GM12878 (cell line): ENCODE measurements at regions not wholly inside any gene's neighbourhood (a gene's known extent, or its start where the extent isn't known, plus 50 kb on each side); places are given as distances from the start of the nearest gene placed in this dataset.

Experiments
- ATAC-seq: fragments of 200-7000 bp; cut with Tn5 transposase; 3 replicates; pipeline ENCODE4 v1.9.1; 2020; ENCODE audit warnings: mild to moderate bottlenecking, moderate library complexity
- BruUV-seq: library from RNA; stranded (reverse); fragments of 400-500 nt; replicated peaks from 2 replicates; lab custom pipeline; 2021; lab: Mats Ljungman, UMichigan
- CTCF ChIA-PET: fragments of 300-600 bp; sonication (Branson Sonifier 250); formaldehyde crosslinking; extraction: SDS; loops from one replicate; lab custom pipeline; 2021; ENCODE audit warnings: inconsistent platforms; lab: Yijun Ruan, JAX
- POLR2A ChIA-PET: fragments of 350-600 bp; formaldehyde crosslinking; extraction: SDS; loops from one replicate; lab custom pipeline; 2021; ENCODE audit warnings: inconsistent platforms; lab: Charles Lee
- RAD21 ChIA-PET: fragments of 300-600 bp; sonication (Branson Sonifier 250); formaldehyde crosslinking; loops from one replicate; lab custom pipeline; 2023; ENCODE audit warnings: antibody characterized with exemption; ENCODE audit not compliant: unreplicated experiment; lab: Charles Lee
- SMC1A ChIA-PET: fragments of 300-600 bp; sonication (Branson Sonifier 250); formaldehyde crosslinking; loops from one replicate; lab custom pipeline; 2023; ENCODE audit not compliant: unreplicated experiment, uncharacterized antibody; lab: Charles Lee
- DNase-seq: peaks from one replicate; pipeline ENCODE4 v3.0.0-alpha.2; 2011; ENCODE audit warnings: low read depth, low spot score
- FAIRE-seq: peaks from 3 replicates; lab custom pipeline; 2011; peaks lifted over from hg19 to GRCh38; lab: Jason Lieb, UNC
- H2AFZ ChIP-seq: 2 replicates; pipeline ENCODE4 v1.6.0; 2011; ENCODE audit warnings: low read depth, low read length, control low read depth; ENCODE audit not compliant: control insufficient read depth
- H3K27ac ChIP-seq: 2 replicates; pipeline ENCODE4 v1.5.1; 2011; ENCODE audit warnings: control low read depth; ENCODE audit not compliant: control insufficient read depth, insufficient read depth
- H3K27me3 ChIP-seq, 2 experiments: replicated peaks in 1 of 2; 2 replicates each; pipeline versions ENCODE4 v1.6.0 to v1.6.1; 2011; ENCODE audit warnings: low read length in 1 of 2; ENCODE audit not compliant: control insufficient read depth in 2 of 2, insufficient read depth in 2 of 2
- H3K36me3 ChIP-seq, 2 experiments: 2 replicates each; pipeline ENCODE4 v1.5.1; 2011; ENCODE audit warnings: low read length in 1 of 2; ENCODE audit not compliant: control insufficient read depth in 2 of 2, insufficient read depth in 2 of 2
- H3K4me1 ChIP-seq: 2 replicates; pipeline ENCODE4 v1.6.1; 2011; ENCODE audit warnings: mild to moderate bottlenecking, low read length, moderate library complexity, mixed read lengths; ENCODE audit not compliant: control insufficient read depth, insufficient read depth
- H3K4me2 ChIP-seq: 2 replicates; pipeline ENCODE4 v1.6.0; 2011; ENCODE audit warnings: control low read depth; ENCODE audit not compliant: control insufficient read depth, insufficient read depth
- H3K4me3 ChIP-seq: fragments of 200-600 bp; sonication (generic); 2 replicates; pipeline ENCODE4 v1.5.1; 2016
- H3K79me2 ChIP-seq: 2 replicates; pipeline ENCODE4 v1.6.0; 2011; ENCODE audit warnings: low read length; ENCODE audit not compliant: control insufficient read depth, insufficient read depth
- H3K9ac ChIP-seq: 2 replicates; pipeline ENCODE4 v1.8.0; 2011; ENCODE audit warnings: low read length, control low read depth, mixed read lengths; ENCODE audit not compliant: control insufficient read depth, insufficient read depth
- H3K9me3 ChIP-seq: replicated peaks from 3 replicates; pipeline ENCODE4 v1.5.1; 2011; ENCODE audit warnings: mild to moderate bottlenecking, low read length; ENCODE audit not compliant: control insufficient read depth, insufficient read depth
- H4K20me1 ChIP-seq: 2 replicates; pipeline ENCODE4 v1.6.0; 2011; ENCODE audit not compliant: control insufficient read depth, insufficient read depth
- BRCA1 ChIP-seq: IDR thresholded peaks from 2 replicates; pipeline ENCODE4 v1.6.1; 2011; ENCODE audit warnings: low read depth, low read length, improper control_type of control experiment
- IKZF1 ChIP-seq: fragments of 450-650 bp; conservative IDR thresholded peaks from 2 replicates; pipeline ENCODE4 v1.6.1; 2017; ENCODE audit warnings: antibody characterized with exemption, mild to moderate bottlenecking
- JUNB ChIP-seq: IDR thresholded peaks from 2 replicates; pipeline ENCODE4 v1.6.1; 2016; ENCODE audit warnings: antibody characterized with exemption, mild to moderate bottlenecking
- MEF2A ChIP-seq: IDR thresholded peaks from 2 replicates; pipeline ENCODE4 v1.6.1; 2011; ENCODE audit warnings: low read depth, mild to moderate bottlenecking, low read length, moderate library complexity; ENCODE audit not compliant: insufficient read depth
- MLLT1 ChIP-seq: fragments of 450-650 bp; IDR thresholded peaks from 2 replicates; pipeline ENCODE4 v1.6.1; 2016; ENCODE audit warnings: mild to moderate bottlenecking
- NFIC ChIP-seq: IDR thresholded peaks from 2 replicates; pipeline ENCODE4 v1.6.1; 2012; ENCODE audit warnings: low read depth, mild to moderate bottlenecking, inconsistent platforms, low read length, moderate library complexity
- POLR2A ChIP-seq: IDR thresholded peaks from 2 replicates; pipeline ENCODE4 v1.6.1; 2011; ENCODE audit warnings: low read depth, mild to moderate bottlenecking, low read length
- RBBP5 ChIP-seq: fragments of 200-600 bp; sonication (generic); conservative IDR thresholded peaks from 2 replicates; pipeline ENCODE4 v1.6.1; 2016
- REST ChIP-seq: IDR thresholded peaks from 2 replicates; pipeline ENCODE4 v1.6.1; 2012; ENCODE audit warnings: mild to moderate bottlenecking, low read depth, low read length
- SMARCA5 ChIP-seq: fragments of 450-650 bp; IDR thresholded peaks from 2 replicates; pipeline ENCODE4 v1.6.1; 2017; ENCODE audit warnings: mild to moderate bottlenecking
- in situ Hi-C: fragments of 300-500 bp; cut with MboI; formaldehyde crosslinking; loops from 9 replicates; pipeline ENCODE4 v1.14.3; 2018; ENCODE audit warnings: mixed read lengths
- intact Hi-C: fragments of 100-400 bp; cut with micrococcal nuclease; formaldehyde crosslinking; loops from one replicate; pipeline ENCODE4 v1.14.2; 2022; ENCODE audit not compliant: unreplicated experiment
- TF ChIP-seq, protein P1 (sequence below): IDR thresholded peaks from 2 replicates; pipeline ENCODE4 v1.6.1; 2011; ENCODE audit warnings: borderline replicate concordance, low read depth, mild to moderate bottlenecking, moderate library complexity, mixed read lengths, low read length; ENCODE audit not compliant: insufficient read depth; ENCODE audit errors: extremely low read length

- no peak for ATAC-seq
- no TSS peak for BruUV-seq
- Histone ChIP-seq H3K27me3 (no peaks in the 10 kb centered on the region), H2AFZ (no peak overlapping the region), H3K79me2 (no peaks in the 10 kb centered on the region), H3K9me3 (no peaks in the 10 kb centered on the region), H3K27ac (no peak overlapping the region), H3K4me2 (no peak overlapping the region), H3K9ac (no peak overlapping the region)
- no peak for FAIRE-seq
- in situ Hi-C loops = no loop called here
- ChIA-PET SMC1A (no interaction called here), CTCF (interaction anchor here (0.6 to 0.9 kb wide), 2 partner anchors 23 to 40 kb away, joined by 3 to 4 read pairs; no protein-coding TSS in a partner anchor)
- intact Hi-C loops = no loop called here
- TF ChIP-seq, protein P1, sequence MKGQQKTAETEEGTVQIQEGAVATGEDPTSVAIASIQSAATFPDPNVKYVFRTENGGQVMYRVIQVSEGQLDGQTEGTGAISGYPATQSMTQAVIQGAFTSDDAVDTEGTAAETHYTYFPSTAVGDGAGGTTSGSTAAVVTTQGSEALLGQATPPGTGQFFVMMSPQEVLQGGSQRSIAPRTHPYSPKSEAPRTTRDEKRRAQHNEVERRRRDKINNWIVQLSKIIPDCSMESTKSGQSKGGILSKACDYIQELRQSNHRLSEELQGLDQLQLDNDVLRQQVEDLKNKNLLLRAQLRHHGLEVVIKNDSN = no peak
- TF ChIP-seq REST = no peak
- TF ChIP-seq IKZF1 = no peak
- no peak for TF ChIP-seq RBBP5
- no peak for TF ChIP-seq SMARCA5
- TF ChIP-seq MEF2A = no peak
- no peak for TF ChIP-seq POLR2A
- no peak for TF ChIP-seq BRCA1
- TF ChIP-seq NFIC = no peak
- TF ChIP-seq MLLT1 = no peak
- no peak for TF ChIP-seq JUNB
- TF ChIP-seq, all 136 proteins: peak for 0
- RAD21 ChIA-PET = no interaction called here
- no peaks in the 10 kb centered on the region for H4K20me1 ChIP-seq
- no peaks in the 10 kb centered on the region for H3K36me3 ChIP-seq
- POLR2A ChIA-PET = no interaction called here
- DNase-seq = no peak
- H3K4me3 ChIP-seq = no peak overlapping the region
- H3K4me1 ChIP-seq = no peaks in the 10 kb centered on the region
Observed at GRCh38 chr6:54058236-54058635, 53.0 kb upstream of the MLIP start.
